ENCODE measurements at regions not wholly inside any gene's neighbourhood (a gene's known extent, or its start where the extent isn't known, plus 50 kb on each side); places are given as distances from the start of the nearest gene placed in this dataset.
A peak's percentile ranks its signal among the peaks of the same experiment; 100 is the strongest.

DNA sequence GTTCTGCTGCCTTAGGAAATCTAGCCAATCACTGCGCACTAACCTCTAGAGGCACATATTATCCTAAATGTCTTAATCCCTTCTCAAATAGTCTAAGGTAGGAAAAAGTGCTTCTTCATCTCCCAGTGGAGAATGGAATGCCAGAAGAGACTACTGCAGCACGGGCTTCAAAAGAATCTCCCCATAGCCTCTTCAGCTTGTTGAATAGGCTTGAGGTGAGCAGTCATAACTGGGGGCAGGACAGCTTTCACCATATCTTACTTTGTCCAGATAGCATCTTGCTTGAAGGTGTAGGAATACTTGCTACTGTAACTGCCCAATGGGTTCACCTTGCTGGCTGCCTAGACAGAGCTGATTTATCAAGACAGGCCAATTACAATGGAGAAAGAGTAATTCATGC lies 88.8 kb downstream of the MBL2 start:
- no peak overlapping the region for H3K4me3 ChIP-seq (ENCODE audit: low read depth, low read length)
- TF ChIP-seq, protein P1, sequence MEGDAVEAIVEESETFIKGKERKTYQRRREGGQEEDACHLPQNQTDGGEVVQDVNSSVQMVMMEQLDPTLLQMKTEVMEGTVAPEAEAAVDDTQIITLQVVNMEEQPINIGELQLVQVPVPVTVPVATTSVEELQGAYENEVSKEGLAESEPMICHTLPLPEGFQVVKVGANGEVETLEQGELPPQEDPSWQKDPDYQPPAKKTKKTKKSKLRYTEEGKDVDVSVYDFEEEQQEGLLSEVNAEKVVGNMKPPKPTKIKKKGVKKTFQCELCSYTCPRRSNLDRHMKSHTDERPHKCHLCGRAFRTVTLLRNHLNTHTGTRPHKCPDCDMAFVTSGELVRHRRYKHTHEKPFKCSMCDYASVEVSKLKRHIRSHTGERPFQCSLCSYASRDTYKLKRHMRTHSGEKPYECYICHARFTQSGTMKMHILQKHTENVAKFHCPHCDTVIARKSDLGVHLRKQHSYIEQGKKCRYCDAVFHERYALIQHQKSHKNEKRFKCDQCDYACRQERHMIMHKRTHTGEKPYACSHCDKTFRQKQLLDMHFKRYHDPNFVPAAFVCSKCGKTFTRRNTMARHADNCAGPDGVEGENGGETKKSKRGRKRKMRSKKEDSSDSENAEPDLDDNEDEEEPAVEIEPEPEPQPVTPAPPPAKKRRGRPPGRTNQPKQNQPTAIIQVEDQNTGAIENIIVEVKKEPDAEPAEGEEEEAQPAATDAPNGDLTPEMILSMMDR (IDR thresholded peaks at IDR 0.05; ENCODE audit: low read depth, low read length) = no peak
- in situ Hi-C loops (cut with HindIII; ENCODE audit: low sequenced_read_pairs) = no loop called here
- DNase-seq (ENCODE audit: low read depth, low spot score) = no peak

DNA sequence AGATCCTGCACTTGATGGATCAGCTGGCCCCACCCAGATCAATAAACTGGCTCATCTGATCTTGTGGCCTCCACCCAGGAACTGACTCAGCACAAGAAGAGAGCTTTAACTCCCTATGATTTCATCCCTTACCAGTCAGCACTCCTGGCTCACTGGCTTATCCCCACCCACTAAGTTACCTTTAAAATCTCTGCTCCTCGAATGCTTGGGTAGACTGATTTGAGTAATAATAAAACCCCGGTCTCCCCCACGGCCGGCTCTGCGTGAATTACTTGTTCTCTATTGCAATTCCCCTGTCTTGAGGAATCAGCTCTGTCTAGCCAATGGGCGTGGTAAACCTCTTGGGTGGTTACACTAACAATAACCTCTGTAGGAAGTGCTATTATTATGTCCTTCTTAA lies 83.7 kb downstream of the MBL2 start:
- H3K4me3 ChIP-seq (ENCODE audit: low read depth, low read length) = no peak overlapping the region
- no peak for DNase-seq (ENCODE audit: low read depth, low spot score)
- TF ChIP-seq, protein P1 (IDR thresholded peaks at IDR 0.05; ENCODE audit: low read depth, low read length) = no peak
- in situ Hi-C loops (cut with HindIII; ENCODE audit: low sequenced_read_pairs) = no loop called here

DNA sequence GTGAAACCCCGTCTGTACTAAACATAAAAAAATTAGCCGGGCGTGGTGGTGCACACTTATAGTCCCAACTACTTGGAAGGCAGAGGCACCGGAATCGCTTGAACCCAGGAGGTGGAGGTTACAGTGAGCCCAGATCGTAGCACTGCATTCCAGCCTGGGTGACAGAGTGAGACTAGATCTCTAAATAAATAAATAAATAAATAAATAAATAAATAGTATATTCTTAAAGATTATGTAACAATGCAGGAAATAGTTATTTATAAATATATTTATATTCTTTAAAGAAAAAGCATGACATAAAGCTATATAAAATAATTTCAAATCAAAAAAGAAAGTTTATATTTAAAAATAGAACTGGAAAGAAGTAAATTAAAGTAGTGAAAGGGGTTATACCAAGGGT lies 76.4 kb downstream of the MBL2 start:
- in situ Hi-C loops (cut with HindIII; ENCODE audit: low sequenced_read_pairs) = no loop called here
- DNase-seq (ENCODE audit: low read depth, low spot score) = no peak
- TF ChIP-seq, protein P1 (IDR thresholded peaks at IDR 0.05; ENCODE audit: low read depth, low read length) = no peak
- no peak overlapping the region for H3K4me3 ChIP-seq (ENCODE audit: low read depth, low read length)

DNA sequence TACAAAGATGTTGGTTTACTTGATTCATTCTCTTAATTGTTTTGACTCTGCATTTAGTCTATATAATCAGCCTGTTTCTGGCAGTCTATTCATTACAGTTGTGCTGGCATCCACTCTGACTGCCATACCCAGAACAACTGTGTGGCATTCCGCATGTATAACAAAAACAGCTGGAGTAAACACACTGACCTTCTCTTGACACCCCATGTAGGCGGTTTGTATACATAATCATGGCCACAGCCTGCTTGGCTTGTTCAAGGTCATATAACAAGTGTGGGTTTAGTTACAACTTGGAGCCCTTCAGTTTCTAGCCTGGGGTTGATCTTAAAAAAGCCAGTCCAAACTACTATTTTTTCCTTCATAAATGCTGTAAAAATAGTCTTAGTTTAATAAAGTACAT lies 70.9 kb downstream of the MBL2 start:
- in situ Hi-C loops (cut with HindIII; ENCODE audit: low sequenced_read_pairs) = no loop called here
- no peak overlapping the region for H3K4me3 ChIP-seq (ENCODE audit: low read depth, low read length)
- no peak for DNase-seq (ENCODE audit: low read depth, low spot score)

DNA sequence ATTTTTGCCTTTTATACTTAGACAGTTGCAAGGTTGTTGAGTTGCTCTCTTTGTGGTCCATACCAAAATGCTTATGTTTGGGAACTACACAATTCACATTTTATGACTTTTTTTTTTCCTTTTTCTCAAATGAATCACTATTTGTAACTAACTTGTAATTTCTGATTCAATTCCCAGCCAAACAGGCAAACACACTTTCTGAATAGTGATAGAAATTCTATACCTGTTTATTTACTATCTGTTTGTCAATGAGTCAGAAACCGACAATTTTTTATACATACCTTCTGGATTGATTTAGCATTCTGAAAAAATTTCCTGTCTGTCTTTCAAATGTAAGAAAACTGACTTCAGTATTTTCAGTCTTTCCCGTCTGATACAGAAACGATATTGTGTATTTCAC lies 69.1 kb downstream of the MBL2 start:
- in situ Hi-C loops (cut with HindIII; ENCODE audit: low sequenced_read_pairs) = no loop called here
- peak; percentile 5 for DNase-seq (ENCODE audit: low read depth, low spot score)
- TF ChIP-seq, protein P1 (IDR thresholded peaks at IDR 0.05; ENCODE audit: low read depth, low read length) = no peak
- no peak overlapping the region for H3K4me3 ChIP-seq (ENCODE audit: low read depth, low read length)

More for the DNA sequence above, 70.9 kb downstream of the MBL2 start:
- TF ChIP-seq, protein P1 (IDR thresholded peaks at IDR 0.05; ENCODE audit: low read depth, low read length) = no peak

DNA sequence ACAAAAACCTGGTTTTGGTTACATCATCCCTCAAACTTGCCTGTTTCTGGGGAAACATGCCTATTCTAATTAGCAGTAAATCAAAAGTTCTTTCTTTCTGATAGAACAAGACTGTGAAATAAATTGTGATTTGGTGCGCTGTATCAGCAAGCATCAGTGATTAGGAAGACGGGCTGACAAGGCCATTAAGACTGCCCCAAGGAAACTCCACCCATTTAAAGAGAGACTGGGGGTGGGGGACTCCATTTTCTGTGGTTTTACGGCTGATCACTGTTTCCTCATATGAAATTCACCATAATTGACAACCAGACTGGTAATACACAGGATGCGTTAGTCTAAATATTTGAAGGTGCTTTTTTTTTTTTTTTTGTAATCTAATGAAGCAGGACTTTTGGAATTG lies 68.7 kb downstream of the MBL2 start:
- TF ChIP-seq, protein P1 (IDR thresholded peaks at IDR 0.05; ENCODE audit: low read depth, low read length) = no peak
- in situ Hi-C loops (cut with HindIII; ENCODE audit: low sequenced_read_pairs) = no loop called here
- H3K4me3 ChIP-seq (ENCODE audit: low read depth, low read length) = no peak overlapping the region
- DNase-seq (ENCODE audit: low read depth, low spot score) = no peak
